MCF 10A (cell line): ENCODE measurements at regions not wholly inside any gene's neighbourhood (a gene's known extent, or its start where the extent isn't known, plus 50 kb on each side); places are given as distances from the start of the nearest gene placed in this dataset.

Experiments
- BruUV-seq: library from RNA; stranded (reverse); fragments of 400-500 nt; replicated peaks from 2 replicates; lab custom pipeline; 2021; lab: Mats Ljungman, UMichigan
- CTCF ChIA-PET: fragments of 300-600 bp; sonication (Branson Sonifier 250); formaldehyde crosslinking; extraction: SDS; loops from one replicate; lab custom pipeline; 2021; ENCODE audit warnings: antibody characterized with exemption, inconsistent platforms; lab: Yijun Ruan, JAX
- POLR2A ChIA-PET: fragments of 300-600, 350-650 bp; sonication (Branson Sonifier 250); formaldehyde crosslinking; extraction: SDS; loops from one replicate; lab custom pipeline; 2020; ENCODE audit warnings: antibody characterized with exemption, inconsistent platforms; lab: Yijun Ruan, JAX
- DNase-seq: peaks from one replicate; pipeline ENCODE4 v3.0.0-alpha.2; 2018; ENCODE audit not compliant: unreplicated experiment
- H3K27ac Mint-ChIP-seq: one replicate; pipeline ENCODE4 v1.8.0; 2022; ENCODE audit warnings: mild to moderate bottlenecking, low read depth, mixed read lengths; ENCODE audit not compliant: unreplicated experiment
- H3K27me3 Mint-ChIP-seq: one replicate; pipeline ENCODE4 v1.8.0; 2022; ENCODE audit warnings: mixed read lengths; ENCODE audit not compliant: insufficient read depth, unreplicated experiment
- H3K36me3 Mint-ChIP-seq: one replicate; pipeline ENCODE4 v1.8.0; 2022; ENCODE audit warnings: mild to moderate bottlenecking, moderate library complexity, mixed read lengths; ENCODE audit not compliant: insufficient read depth, unreplicated experiment
- H3K4me1 Mint-ChIP-seq: one replicate; pipeline ENCODE4 v1.8.0; 2022; ENCODE audit warnings: mixed read lengths; ENCODE audit not compliant: insufficient read depth, unreplicated experiment
- H3K4me3 Mint-ChIP-seq: one replicate; pipeline ENCODE4 v1.8.0; 2022; ENCODE audit warnings: mild to moderate bottlenecking, moderate library complexity, mixed read lengths; ENCODE audit not compliant: unreplicated experiment
- H3K9me3 Mint-ChIP-seq: one replicate; pipeline ENCODE4 v1.8.0; 2022; ENCODE audit warnings: mixed read lengths; ENCODE audit not compliant: unreplicated experiment
- CTCF ChIP-seq: fragments of 200-600 bp; IDR thresholded peaks from one replicate; pipeline ENCODE4 v1.8.0; 2022; ENCODE audit warnings: antibody characterized with exemption, mild to moderate bottlenecking; ENCODE audit not compliant: unreplicated experiment
- intact Hi-C: fragments of 100-400 bp; cut with micrococcal nuclease; formaldehyde crosslinking; loops from 2 replicates; pipeline ENCODE4 v1.14.1; 2022

GRCh38 chr13:65855242-65855805, 1374.8 kb downstream of the PCDH9 start:
- TF ChIP-seq CTCF, result no peak
- no TSS peak for BruUV-seq
- ChIA-PET POLR2A (no interaction called here), CTCF (no interaction called here)
- peaks cover 9% of the 10 kb centered on the region for H3K4me1 Mint-ChIP-seq
- intact Hi-C loops, result no loop called here
- H3K27ac Mint-ChIP-seq, result no peak overlapping the region
- no peaks in the 10 kb centered on the region for H3K9me3 Mint-ChIP-seq
- H3K36me3 Mint-ChIP-seq, result no peaks in the 10 kb centered on the region
- peak; percentile 43 for DNase-seq
- no peaks in the 10 kb centered on the region for H3K27me3 Mint-ChIP-seq
- H3K4me3 Mint-ChIP-seq, result no peak overlapping the region

GRCh38 chr13:65854431-65854830, 1375.7 kb downstream of the PCDH9 start:
- H3K9me3 Mint-ChIP-seq, result no peaks in the 10 kb centered on the region
- H3K4me1 Mint-ChIP-seq, result peaks cover 9% of the 10 kb centered on the region
- DNase-seq, result no peak
- intact Hi-C loops, result no loop called here
- CTCF ChIA-PET, result no interaction called here
- no peak overlapping the region for H3K4me3 Mint-ChIP-seq
- H3K27me3 Mint-ChIP-seq, result no peaks in the 10 kb centered on the region
- BruUV-seq, result no TSS peak
- TF ChIP-seq CTCF, result no peak
- POLR2A ChIA-PET, result no interaction called here
- H3K27ac Mint-ChIP-seq, result no peak overlapping the region
- no peaks in the 10 kb centered on the region for H3K36me3 Mint-ChIP-seq

- H3K27me3 Mint-ChIP-seq, result no peaks in the 10 kb centered on the region
- no peak for TF ChIP-seq CTCF
- CTCF ChIA-PET, result no interaction called here
- H3K4me3 Mint-ChIP-seq, result no peak overlapping the region
- H3K9me3 Mint-ChIP-seq, result no peaks in the 10 kb centered on the region
- DNase-seq, result no peak
- intact Hi-C loops, result no loop called here
- H3K4me1 Mint-ChIP-seq, result no peaks in the 10 kb centered on the region
- BruUV-seq, result no TSS peak
- H3K27ac Mint-ChIP-seq, result no peak overlapping the region
- POLR2A ChIA-PET, result interaction anchor here (1.2 kb wide), 1 partner anchor 15 kb away, joined by 4 read pairs; no protein-coding TSS in a partner anchor
- H3K36me3 Mint-ChIP-seq, result no peaks in the 10 kb centered on the region
Observed at GRCh38 chr13:65844266-65844841, 1385.8 kb downstream of the PCDH9 start.

GRCh38 chr13:65843314-65843731, 1386.8 kb downstream of the PCDH9 start:
- Mint-ChIP-seq H3K27ac (no peak overlapping the region), H3K27me3 (no peaks in the 10 kb centered on the region), H3K9me3 (no peaks in the 10 kb centered on the region), H3K4me3 (no peak overlapping the region), H3K4me1 (no peaks in the 10 kb centered on the region), H3K36me3 (no peaks in the 10 kb centered on the region)
- BruUV-seq, result no TSS peak
- TF ChIP-seq CTCF, result no peak
- ChIA-PET POLR2A (interaction anchor here (1.2 kb wide), 1 partner anchor 16 kb away, joined by 4 read pairs; no protein-coding TSS in a partner anchor), CTCF (no interaction called here)
- intact Hi-C loops, result no loop called here
- DNase-seq, result no peak
